Peyer's patch (tissue), 4 donors: ENCODE measurements at regions not wholly inside any gene's neighbourhood (a gene's known extent, or its start where the extent isn't known, plus 50 kb on each side); places are given as distances from the start of the nearest gene placed in this dataset.

Source experiments
- POLR2A ChIP-seq, 2 donors: fragments of 450-650 bp; IDR thresholded peaks; one replicate each; pipeline ENCODE4 v1.5.1; 2017; ENCODE audit warnings: antibody characterized with exemption in 2 of 2, mild to moderate bottlenecking in 2 of 2, moderate library complexity in 2 of 2
- TF ChIP-seq, protein P1 (sequence below), 6 experiments: fragments of 450-650 bp in 4 of 6; fragments of 200-600 bp in 2 of 6; sonication (generic) in 1 of 6; IDR thresholded peaks; one replicate each; pipeline ENCODE4 v1.5.1; 2017 to 2019; ENCODE audit warnings: antibody characterized with exemption in 6 of 6, mild to moderate bottlenecking in 3 of 6, moderate library complexity in 1 of 6

DNA sequence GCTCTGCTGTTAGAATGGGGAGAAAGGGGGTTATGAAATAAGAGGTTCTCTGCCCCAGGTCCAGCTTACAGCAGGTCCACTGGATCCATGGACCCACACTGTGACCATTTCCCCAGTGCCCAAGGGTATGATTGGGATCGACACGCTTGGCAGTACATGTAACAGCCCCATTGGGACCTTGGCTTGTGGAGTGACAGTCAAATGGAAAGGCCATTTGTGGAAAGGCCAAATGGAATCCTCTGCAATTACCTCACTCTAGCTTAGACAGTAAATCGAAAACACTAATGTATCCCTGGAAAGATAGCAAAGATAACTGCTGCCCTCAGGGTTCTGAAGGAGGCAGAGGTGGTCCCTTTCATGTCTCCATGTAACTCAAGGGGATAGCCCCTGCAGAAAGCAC is 109.1 kb downstream of the MINAR1 start:
- TF ChIP-seq, protein P1, sequence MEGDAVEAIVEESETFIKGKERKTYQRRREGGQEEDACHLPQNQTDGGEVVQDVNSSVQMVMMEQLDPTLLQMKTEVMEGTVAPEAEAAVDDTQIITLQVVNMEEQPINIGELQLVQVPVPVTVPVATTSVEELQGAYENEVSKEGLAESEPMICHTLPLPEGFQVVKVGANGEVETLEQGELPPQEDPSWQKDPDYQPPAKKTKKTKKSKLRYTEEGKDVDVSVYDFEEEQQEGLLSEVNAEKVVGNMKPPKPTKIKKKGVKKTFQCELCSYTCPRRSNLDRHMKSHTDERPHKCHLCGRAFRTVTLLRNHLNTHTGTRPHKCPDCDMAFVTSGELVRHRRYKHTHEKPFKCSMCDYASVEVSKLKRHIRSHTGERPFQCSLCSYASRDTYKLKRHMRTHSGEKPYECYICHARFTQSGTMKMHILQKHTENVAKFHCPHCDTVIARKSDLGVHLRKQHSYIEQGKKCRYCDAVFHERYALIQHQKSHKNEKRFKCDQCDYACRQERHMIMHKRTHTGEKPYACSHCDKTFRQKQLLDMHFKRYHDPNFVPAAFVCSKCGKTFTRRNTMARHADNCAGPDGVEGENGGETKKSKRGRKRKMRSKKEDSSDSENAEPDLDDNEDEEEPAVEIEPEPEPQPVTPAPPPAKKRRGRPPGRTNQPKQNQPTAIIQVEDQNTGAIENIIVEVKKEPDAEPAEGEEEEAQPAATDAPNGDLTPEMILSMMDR (IDR thresholded peaks at IDR 0.05): no peak
- TF ChIP-seq POLR2A (IDR thresholded peaks at IDR 0.05): no peak
